Frontal cortex (tissue), 3 donors: ENCODE measurements at regions not wholly inside any gene's neighbourhood (a gene's known extent, or its start where the extent isn't known, plus 50 kb on each side); places are given as distances from the start of the nearest gene placed in this dataset.

Experiments used
- DNase-seq, 2 donors: peaks; one replicate each; pipeline ENCODE4 v3.0.0; 2012; ENCODE audit warnings: low spot score in 2 of 2
- FAIRE-seq: peaks from 2 replicates; lab custom pipeline; 2012; peaks lifted over from hg19 to GRCh38; lab: Jason Lieb, UNC
- donor health status: control.
- donor health status: control.
- donor health status: control.

- FAIRE-seq (no peak), DNase-seq (no peak)
Measured at GRCh38 chr13:78430166-78430791, 173.1 kb downstream of the POU4F1 start.

- DNase-seq: no peak
- FAIRE-seq: no peak
Measured at GRCh38 chr13:78428646-78429045, 174.7 kb downstream of the POU4F1 start.

- DNase-seq (no peak), FAIRE-seq (no peak)
Measured at GRCh38 chr13:78426183-78426582, 177.2 kb downstream of the POU4F1 start.

GRCh38 chr13:78420814-78421213, 182.5 kb downstream of the POU4F1 start:
- DNase-seq (no peak), FAIRE-seq (no peak)

- DNase-seq: no peak
- no peak for FAIRE-seq
Measured at GRCh38 chr13:78413887-78414553, 189.3 kb downstream of the POU4F1 start.

GRCh38 chr13:78410847-78411246, 192.5 kb downstream of the POU4F1 start:
- DNase-seq: no peak
- FAIRE-seq: no peak

- no peak for DNase-seq
Measured at GRCh38 chr13:78410164-78410563, 193.2 kb downstream of the POU4F1 start.

GRCh38 chr13:78409172-78409571, 194.2 kb downstream of the POU4F1 start:
- FAIRE-seq: no peak
- DNase-seq: no peak

More at GRCh38 chr13:78410164-78410563, 193.2 kb downstream of the POU4F1 start:
- no peak for FAIRE-seq

- FAIRE-seq (no peak), DNase-seq (no peak)
Measured at GRCh38 chr13:78404846-78405360, 198.4 kb downstream of the POU4F1 start.

- no peak for DNase-seq
- no peak for FAIRE-seq
Measured at GRCh38 chr13:78402708-78403400, 200.5 kb downstream of the POU4F1 start.

GRCh38 chr13:78401873-78402707, 201.3 kb downstream of the POU4F1 start:
- FAIRE-seq (no peak), DNase-seq (no peak)

GRCh38 chr13:78398743-78399410, 204.5 kb downstream of the POU4F1 start:
- FAIRE-seq (no peak), DNase-seq (no peak)

- DNase-seq: no peak
- no peak for FAIRE-seq
Measured at GRCh38 chr13:78393286-78394142, 209.8 kb downstream of the POU4F1 start.

GRCh38 chr13:78383899-78384298, 219.5 kb downstream of the POU4F1 start:
- FAIRE-seq (no peak), DNase-seq (no peak)

GRCh38 chr13:78383071-78383484, 220.3 kb downstream of the POU4F1 start:
- no peak for DNase-seq
- no peak for FAIRE-seq

- DNase-seq (no peak), FAIRE-seq (no peak)
Measured at GRCh38 chr13:78382491-78382890, 220.9 kb downstream of the POU4F1 start.

GRCh38 chr13:78376822-78377221, 226.5 kb downstream of the POU4F1 start:
- no peak for FAIRE-seq

GRCh38 chr13:78376033-78376432, 227.3 kb downstream of the POU4F1 start:
- DNase-seq (no peak), FAIRE-seq (no peak)

More at GRCh38 chr13:78376822-78377221, 226.5 kb downstream of the POU4F1 start:
- no peak for DNase-seq

GRCh38 chr13:78372581-78372980, 230.8 kb downstream of the POU4F1 start:
- FAIRE-seq (no peak), DNase-seq (no peak)
